ENCODE measurements at regions not wholly inside any gene's neighbourhood (a gene's known extent, or its start where the extent isn't known, plus 50 kb on each side); places are given as distances from the start of the nearest gene placed in this dataset.
A peak's percentile ranks its signal among the peaks of the same experiment; 100 is the strongest.

DNA sequence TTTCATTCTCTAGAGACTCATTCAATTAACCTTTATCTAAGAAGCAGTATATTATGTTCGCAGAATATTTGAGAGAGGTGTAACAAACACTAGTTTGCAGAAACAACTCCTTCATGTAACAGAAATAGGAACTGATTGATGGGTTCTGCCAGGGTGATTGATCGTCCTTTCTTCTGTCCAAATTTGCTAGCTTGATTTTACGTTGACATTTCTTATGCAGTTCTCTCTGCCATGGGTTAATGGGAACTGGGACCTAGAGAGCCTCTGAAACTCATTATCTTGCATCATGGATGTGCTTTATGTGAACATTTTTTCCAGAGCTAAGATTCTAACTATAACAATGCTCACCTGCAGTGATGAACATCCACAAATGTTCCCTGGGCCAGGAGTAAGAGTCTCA is 107.0 kb downstream of the SLC24A2 start:
- Mint-ChIP-seq H3K9me3 (peaks cover 16% of the 10 kb centered on the region), H3K4me3 (no peak overlapping the region), H3K36me3 (ENCODE audit: low read depth) (no peaks in the 10 kb centered on the region), H3K27me3 (ENCODE audit: insufficient read depth) (peaks cover 2% of the 10 kb centered on the region), H3K27ac (no peak overlapping the region), H3K4me1 (peaks cover 12% of the 10 kb centered on the region)
- Histone ChIP-seq H3K4me1 (ENCODE audit: control insufficient read depth, insufficient read depth, low read length) (no peaks in the 10 kb centered on the region), H3K9me3 (ENCODE audit: control insufficient read depth, low read length) (peaks cover 6% of the 10 kb centered on the region), H3K36me3 (ENCODE audit: control insufficient read depth, insufficient read depth, low read length) (no peaks in the 10 kb centered on the region), H3K9ac (ENCODE audit: extremely low read depth, low read length, poor library complexity, severe bottlenecking) (no peak overlapping the region), H3K27ac (ENCODE audit: low read depth, low read length) (no peak overlapping the region), H3K4me3 (ENCODE audit: low read length) (no peak overlapping the region), H3K27me3 (ENCODE audit: control insufficient read depth, insufficient read depth, low read length, poor library complexity, severe bottlenecking) (no peaks in the 10 kb centered on the region)
- TF ChIP-seq, protein P1, sequence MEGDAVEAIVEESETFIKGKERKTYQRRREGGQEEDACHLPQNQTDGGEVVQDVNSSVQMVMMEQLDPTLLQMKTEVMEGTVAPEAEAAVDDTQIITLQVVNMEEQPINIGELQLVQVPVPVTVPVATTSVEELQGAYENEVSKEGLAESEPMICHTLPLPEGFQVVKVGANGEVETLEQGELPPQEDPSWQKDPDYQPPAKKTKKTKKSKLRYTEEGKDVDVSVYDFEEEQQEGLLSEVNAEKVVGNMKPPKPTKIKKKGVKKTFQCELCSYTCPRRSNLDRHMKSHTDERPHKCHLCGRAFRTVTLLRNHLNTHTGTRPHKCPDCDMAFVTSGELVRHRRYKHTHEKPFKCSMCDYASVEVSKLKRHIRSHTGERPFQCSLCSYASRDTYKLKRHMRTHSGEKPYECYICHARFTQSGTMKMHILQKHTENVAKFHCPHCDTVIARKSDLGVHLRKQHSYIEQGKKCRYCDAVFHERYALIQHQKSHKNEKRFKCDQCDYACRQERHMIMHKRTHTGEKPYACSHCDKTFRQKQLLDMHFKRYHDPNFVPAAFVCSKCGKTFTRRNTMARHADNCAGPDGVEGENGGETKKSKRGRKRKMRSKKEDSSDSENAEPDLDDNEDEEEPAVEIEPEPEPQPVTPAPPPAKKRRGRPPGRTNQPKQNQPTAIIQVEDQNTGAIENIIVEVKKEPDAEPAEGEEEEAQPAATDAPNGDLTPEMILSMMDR (conservative IDR thresholded peaks at IDR 0.05): no peak
- DNase-seq: no peak
- WGBS, 2 experiments (ENCODE audit: insufficient coverage in 1 of 2, insufficient read length in 1 of 2): 92 to 93% methylated on average over 2 to 3 of the region's 3 CpGs

DNA sequence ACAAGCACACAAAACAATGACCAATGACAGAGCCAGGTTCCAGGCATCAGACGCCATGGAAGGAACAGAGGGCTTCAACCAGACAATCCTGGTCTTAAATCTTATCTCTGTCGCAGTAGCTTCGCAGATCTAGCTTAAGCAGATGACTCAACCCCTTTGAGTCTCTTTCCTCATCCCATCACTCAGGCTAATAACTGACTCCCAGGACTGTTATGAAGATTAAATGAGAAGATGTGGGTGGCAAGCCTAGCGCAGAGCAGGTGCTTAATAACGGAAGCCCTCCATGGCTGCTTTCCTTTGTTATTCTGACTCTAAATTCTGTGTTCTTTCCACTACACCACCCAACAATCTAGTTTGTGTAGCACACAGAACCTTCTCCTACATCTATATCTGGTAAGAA is 110.9 kb downstream of the SLC24A2 start:
- Mint-ChIP-seq H3K4me3 (no peak overlapping the region), H3K9me3 (peaks cover 2% of the 10 kb centered on the region), H3K4me1 (peaks cover 33% of the 10 kb centered on the region), H3K27me3 (ENCODE audit: insufficient read depth) (peaks cover 2% of the 10 kb centered on the region), H3K27ac (no peak overlapping the region), H3K36me3 (ENCODE audit: low read depth) (no peaks in the 10 kb centered on the region)
- no peak for DNase-seq
- Histone ChIP-seq H3K9me3 (ENCODE audit: control insufficient read depth, low read length) (peaks cover 8% of the 10 kb centered on the region), H3K36me3 (ENCODE audit: control insufficient read depth, insufficient read depth, low read length) (no peaks in the 10 kb centered on the region), H3K4me1 (ENCODE audit: control insufficient read depth, insufficient read depth, low read length) (peaks cover 3% of the 10 kb centered on the region), H3K4me3 (ENCODE audit: low read length) (no peak overlapping the region), H3K27ac (ENCODE audit: low read depth, low read length) (no peak overlapping the region), H3K9ac (ENCODE audit: extremely low read depth, low read length, poor library complexity, severe bottlenecking) (no peak overlapping the region), H3K27me3 (ENCODE audit: control insufficient read depth, insufficient read depth, low read length, poor library complexity, severe bottlenecking) (peaks cover 13% of the 10 kb centered on the region)
- WGBS, 2 experiments (ENCODE audit: insufficient coverage in 1 of 2, insufficient read length in 1 of 2): 87 to 100% methylated on average over 2 to 5 of the region's 5 CpGs
- TF ChIP-seq, protein P1 (conservative IDR thresholded peaks at IDR 0.05): no peak

DNA sequence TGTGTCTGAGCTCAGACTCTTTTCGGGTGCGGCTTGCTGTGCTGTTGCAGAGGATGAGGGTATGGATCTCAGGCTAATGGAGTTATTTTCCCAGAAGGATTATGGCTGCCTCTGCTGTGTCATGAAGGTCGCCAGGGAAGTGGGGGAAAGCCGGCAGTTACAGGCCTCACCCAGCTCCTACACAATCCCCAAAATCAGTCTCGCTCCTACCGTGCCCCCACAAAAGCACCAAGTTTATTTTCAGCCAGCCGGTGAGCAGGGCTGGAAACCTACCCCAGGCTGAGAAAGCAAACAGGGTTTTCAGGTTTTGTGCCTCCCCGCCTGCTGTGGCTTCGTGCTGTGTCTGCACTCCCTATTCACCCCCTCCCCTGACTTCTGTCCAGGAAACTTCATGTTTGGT is 113.3 kb downstream of the SLC24A2 start:
- peak overlapping the region; percentile 45 for H3K27ac Mint-ChIP-seq
- peaks cover 24% of the 10 kb centered on the region for H3K4me1 Mint-ChIP-seq
- H3K9me3 Mint-ChIP-seq: peaks cover 15% of the 10 kb centered on the region
- peaks cover 20% of the 10 kb centered on the region for H3K27me3 ChIP-seq (ENCODE audit: control insufficient read depth, insufficient read depth, low read length, poor library complexity, severe bottlenecking)
- no peak for DNase-seq
- no peaks in the 10 kb centered on the region for H3K36me3 Mint-ChIP-seq (ENCODE audit: low read depth)
- peaks cover 3% of the 10 kb centered on the region for H3K4me1 ChIP-seq (ENCODE audit: control insufficient read depth, insufficient read depth, low read length)
- H3K4me3 ChIP-seq (ENCODE audit: low read length): no peak overlapping the region
- no peaks in the 10 kb centered on the region for H3K36me3 ChIP-seq (ENCODE audit: control insufficient read depth, insufficient read depth, low read length)
- H3K9ac ChIP-seq (ENCODE audit: extremely low read depth, low read length, poor library complexity, severe bottlenecking): no peak overlapping the region
- WGBS, 2 experiments (ENCODE audit: insufficient coverage in 1 of 2, insufficient read length in 1 of 2): 92 to 94% methylated on average over 7 to 9 of the region's 9 CpGs
- TF ChIP-seq, protein P1 (conservative IDR thresholded peaks at IDR 0.05): no peak
- peaks cover 20% of the 10 kb centered on the region for H3K9me3 ChIP-seq (ENCODE audit: control insufficient read depth, low read length)
- H3K4me3 Mint-ChIP-seq: no peak overlapping the region
- no peak overlapping the region for H3K27ac ChIP-seq (ENCODE audit: low read depth, low read length)
- peaks cover 2% of the 10 kb centered on the region for H3K27me3 Mint-ChIP-seq (ENCODE audit: insufficient read depth)

Data from endodermal cell (in vitro differentiated cells).